AG10803 (cell line): ENCODE measurements at regions not wholly inside any gene's neighbourhood (a gene's known extent, or its start where the extent isn't known, plus 50 kb on each side); places are given as distances from the start of the nearest gene placed in this dataset.

Source experiments
- DNase-seq: peaks from one replicate; pipeline ENCODE4 v3.0.0; 2010; ENCODE audit warnings: low read depth
- H3K4me3 ChIP-seq: 2 replicates; pipeline ENCODE4 v1.5.1; 2011; ENCODE audit warnings: mild to moderate bottlenecking, low read length, control low read depth
- CTCF ChIP-seq: conservative IDR thresholded peaks from 2 replicates; pipeline ENCODE4 v1.5.1; 2011; ENCODE audit warnings: mild to moderate bottlenecking, low read length, control low read depth, inconsistent platforms

- DNase-seq, result no peak
- H3K4me3 ChIP-seq, result no peak overlapping the region
- TF ChIP-seq CTCF, result no peak
Observed at GRCh38 chr9:105129731-105130130, 114.7 kb upstream of the SLC44A1 start.

- no peak for TF ChIP-seq CTCF
- no peak overlapping the region for H3K4me3 ChIP-seq
- DNase-seq, result peak; percentile 71
Observed at GRCh38 chr9:105131981-105132380, 112.5 kb upstream of the SLC44A1 start.

- TF ChIP-seq CTCF, result no peak
- H3K4me3 ChIP-seq, result no peak overlapping the region
- DNase-seq, result peak; percentile 79
Observed at GRCh38 chr9:105132606-105133005, 111.8 kb upstream of the SLC44A1 start.

GRCh38 chr9:105138306-105138801 is 106.1 kb upstream of the SLC44A1 start:
- H3K4me3 ChIP-seq, result no peak overlapping the region
- no peak for DNase-seq
- TF ChIP-seq CTCF, result no peak

- no peak for DNase-seq
- H3K4me3 ChIP-seq, result no peak overlapping the region
- TF ChIP-seq CTCF, result no peak
Observed at GRCh38 chr9:105141146-105141975, 103.1 kb upstream of the SLC44A1 start.

- DNase-seq, result no peak
- H3K4me3 ChIP-seq, result no peak overlapping the region
- no peak for TF ChIP-seq CTCF
Observed at GRCh38 chr9:105141976-105142250, 102.5 kb upstream of the SLC44A1 start.

GRCh38 chr9:105142406-105143135 is 101.9 kb upstream of the SLC44A1 start:
- no peak for TF ChIP-seq CTCF
- no peak overlapping the region for H3K4me3 ChIP-seq
- peak; percentile 56 for DNase-seq
